ENCODE measurements at regions not wholly inside any gene's neighbourhood (a gene's known extent, or its start where the extent isn't known, plus 50 kb on each side); places are given as distances from the start of the nearest gene placed in this dataset.
"Not testable (repeated sequence)": the region's sequence is repeated elsewhere in the genome, so short reads cannot be mapped to it uniquely, and the experiment has no call there.

DNA sequence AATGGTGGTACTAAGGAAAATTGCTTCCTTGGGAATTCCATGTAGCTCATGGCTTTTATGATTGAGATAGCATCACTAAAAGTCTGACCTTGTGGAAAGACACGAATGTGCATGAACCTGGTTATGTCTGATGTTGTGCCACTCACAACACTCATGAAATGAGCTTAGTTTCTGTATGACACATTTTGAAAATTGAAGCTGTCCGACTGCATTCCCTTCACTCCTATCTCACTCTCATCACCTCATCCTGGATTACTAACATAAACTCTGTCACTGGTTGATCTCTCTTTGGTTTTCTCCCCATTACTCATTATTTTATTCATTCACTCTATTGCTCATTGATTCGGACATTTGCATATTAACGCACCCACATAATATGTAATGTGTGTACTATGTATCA lies 190.0 kb upstream of the VWC2 start:
- Histone ChIP-seq H3K9ac (ENCODE audit: insufficient read length) (no peak overlapping the region), H3K27ac (no peak overlapping the region), H3K9me3 (ENCODE audit: low read depth, low read length) (no peaks in the 10 kb centered on the region), H3K36me3 (ENCODE audit: insufficient read depth, low read length) (no peaks in the 10 kb centered on the region), H3K4me3 (no peak overlapping the region)
- no peak for TF ChIP-seq EZH2 (IDR thresholded peaks at IDR 0.05)
- TF ChIP-seq FOXP2 (optimal IDR thresholded peaks at IDR 0.05; ENCODE audit: control extremely low read depth, extremely low read length, insufficient read depth), result no peak
- no peak for TF ChIP-seq POLR2AphosphoS5 (IDR thresholded peaks at IDR 0.05; ENCODE audit: borderline replicate concordance, low read depth, low read length)
- DNase-seq (ENCODE audit: low read depth, low spot score), result no peak

DNA sequence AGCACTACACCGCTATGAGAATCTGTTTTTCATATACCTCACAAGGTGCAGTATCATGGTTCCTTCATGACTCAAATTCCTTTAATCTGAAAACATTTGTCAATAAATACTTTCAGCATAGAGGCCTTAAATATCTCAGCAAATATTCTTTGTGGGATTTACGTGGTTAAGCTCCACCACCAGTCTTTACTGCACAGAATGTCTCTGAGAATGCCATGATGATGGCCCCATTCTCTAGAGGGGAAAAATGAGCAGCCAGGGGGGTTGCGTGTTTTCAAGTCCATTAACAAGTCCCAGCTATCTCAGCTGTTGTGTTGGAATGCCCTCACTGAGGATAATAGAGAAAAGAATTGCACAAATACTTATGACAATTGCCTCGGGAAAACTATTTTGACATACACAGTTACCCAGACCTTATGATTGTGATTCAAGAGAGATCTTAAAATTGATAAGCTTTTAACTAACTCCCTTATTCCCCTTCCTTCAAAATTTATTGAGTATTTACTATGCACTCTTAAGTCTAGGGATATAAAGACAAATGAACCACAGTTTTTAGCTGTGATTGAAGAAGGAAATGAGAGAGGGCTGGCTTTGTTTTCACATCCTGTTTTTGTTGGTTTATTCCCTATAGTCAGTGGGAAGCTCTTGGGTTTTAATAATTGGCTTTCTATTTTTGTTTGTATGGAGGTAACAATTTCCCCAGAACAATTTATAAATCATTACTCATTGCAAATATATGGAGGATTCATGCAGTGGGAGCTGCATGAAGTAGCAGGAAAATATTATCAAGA lies 176.5 kb upstream of the VWC2 start:
- H3K36me3 ChIP-seq (ENCODE audit: insufficient read depth, low read length), result no peaks in the 10 kb centered on the region
- DNase-seq (ENCODE audit: low read depth, low spot score), result no peak
- H3K9ac ChIP-seq (ENCODE audit: insufficient read length), result no peak overlapping the region
- no peak for TF ChIP-seq POLR2AphosphoS5 (IDR thresholded peaks at IDR 0.05; ENCODE audit: borderline replicate concordance, low read depth, low read length)
- no peak for TF ChIP-seq EZH2 (IDR thresholded peaks at IDR 0.05)
- TF ChIP-seq FOXP2 (optimal IDR thresholded peaks at IDR 0.05; ENCODE audit: control extremely low read depth, extremely low read length, insufficient read depth), result no peak
- H3K27ac ChIP-seq, result no peak overlapping the region
- H3K4me3 ChIP-seq, result no peak overlapping the region
- H3K9me3 ChIP-seq (ENCODE audit: low read depth, low read length), result no peaks in the 10 kb centered on the region

DNA sequence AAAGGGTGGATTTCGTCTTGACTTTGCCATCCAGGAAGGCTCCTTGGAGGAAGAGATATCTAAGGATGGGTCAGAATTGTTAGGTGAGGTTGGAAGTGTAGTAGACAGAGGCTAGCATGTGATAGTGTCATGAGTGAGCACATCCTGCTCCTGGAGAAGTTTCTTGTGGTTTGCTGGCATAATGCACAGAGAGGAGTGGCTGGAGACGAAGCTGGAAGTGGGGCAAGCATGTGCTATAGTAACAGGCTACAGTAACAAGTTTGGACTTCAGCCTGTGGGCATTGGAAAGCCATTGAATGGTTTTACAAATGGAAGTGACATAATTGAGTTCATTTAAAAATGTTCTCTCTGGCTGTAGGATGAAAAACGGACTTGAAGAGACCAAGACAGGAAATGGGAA lies 175.6 kb upstream of the VWC2 start:
- TF ChIP-seq FOXP2 (optimal IDR thresholded peaks at IDR 0.05; ENCODE audit: control extremely low read depth, extremely low read length, insufficient read depth) (no peak), POLR2AphosphoS5 (IDR thresholded peaks at IDR 0.05; ENCODE audit: borderline replicate concordance, low read depth, low read length) (no peak)
- Histone ChIP-seq H3K9me3 (ENCODE audit: low read depth, low read length) (no peaks in the 10 kb centered on the region), H3K36me3 (ENCODE audit: insufficient read depth, low read length) (no peaks in the 10 kb centered on the region), H3K4me3 (no peak overlapping the region), H3K27ac (no peak overlapping the region), H3K9ac (ENCODE audit: insufficient read length) (no peak overlapping the region)
- DNase-seq (ENCODE audit: low read depth, low spot score), result no peak

DNA sequence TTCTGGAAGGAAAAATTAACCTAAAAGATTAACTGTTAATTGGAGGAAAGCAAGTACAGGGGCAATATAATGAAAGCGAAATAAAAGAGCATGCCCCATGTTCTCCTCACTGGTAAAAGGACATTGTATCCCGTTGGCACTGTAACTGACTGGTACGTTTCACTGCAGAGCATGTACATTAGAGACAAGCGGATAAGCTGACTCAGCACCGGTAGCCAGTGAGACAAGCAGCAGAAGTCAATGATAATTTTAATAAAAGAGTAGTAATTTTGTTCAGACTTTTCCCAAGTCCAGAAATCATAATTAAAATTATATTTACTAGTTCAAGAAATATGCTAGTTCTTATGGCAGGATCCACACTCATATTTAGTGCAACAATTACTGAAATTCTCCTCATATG lies 161.5 kb upstream of the VWC2 start:
- H3K36me3 ChIP-seq (ENCODE audit: insufficient read depth, low read length), result no peaks in the 10 kb centered on the region
- no peaks in the 10 kb centered on the region for H3K9me3 ChIP-seq (ENCODE audit: low read depth, low read length)
- TF ChIP-seq POLR2AphosphoS5 (IDR thresholded peaks at IDR 0.05; ENCODE audit: borderline replicate concordance, low read depth, low read length) (no peak), FOXP2 (optimal IDR thresholded peaks at IDR 0.05; ENCODE audit: control extremely low read depth, extremely low read length, insufficient read depth) (no peak), EZH2 (IDR thresholded peaks at IDR 0.05) (no peak)
- no peak overlapping the region for H3K4me3 ChIP-seq
- no peak overlapping the region for H3K27ac ChIP-seq
- no peak overlapping the region for H3K9ac ChIP-seq (ENCODE audit: insufficient read length)
- no peak for DNase-seq (ENCODE audit: low read depth, low spot score)

DNA sequence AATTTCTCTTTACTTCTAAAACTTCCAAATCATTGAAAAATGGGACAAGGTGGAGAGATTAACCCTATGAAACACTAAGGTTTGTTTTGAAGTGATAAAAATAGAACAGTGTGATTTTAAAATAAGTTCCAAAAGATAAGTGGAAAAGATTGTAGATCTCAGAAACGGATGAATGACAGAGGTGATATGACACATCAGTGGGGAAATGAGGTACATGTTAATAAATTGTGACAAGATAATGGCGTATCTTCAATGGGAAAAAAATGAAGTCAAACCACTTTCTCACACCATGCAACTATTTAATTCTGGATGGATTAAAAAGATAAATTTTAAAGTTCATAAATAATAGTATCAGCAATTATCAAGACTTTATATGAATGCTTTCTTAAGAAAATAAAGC lies 159.7 kb upstream of the VWC2 start:
- no peak for DNase-seq (ENCODE audit: low read depth, low spot score)
- no peak for TF ChIP-seq EZH2 (IDR thresholded peaks at IDR 0.05)
- no peak for TF ChIP-seq POLR2AphosphoS5 (IDR thresholded peaks at IDR 0.05; ENCODE audit: borderline replicate concordance, low read depth, low read length)
- no peak for TF ChIP-seq FOXP2 (optimal IDR thresholded peaks at IDR 0.05; ENCODE audit: control extremely low read depth, extremely low read length, insufficient read depth)
- H3K36me3 ChIP-seq (ENCODE audit: insufficient read depth, low read length), result no peaks in the 10 kb centered on the region
- no peaks in the 10 kb centered on the region for H3K9me3 ChIP-seq (ENCODE audit: low read depth, low read length)
- no peak overlapping the region for H3K27ac ChIP-seq
- H3K4me3 ChIP-seq, result no peak overlapping the region
- no peak overlapping the region for H3K9ac ChIP-seq (ENCODE audit: insufficient read length)

DNA sequence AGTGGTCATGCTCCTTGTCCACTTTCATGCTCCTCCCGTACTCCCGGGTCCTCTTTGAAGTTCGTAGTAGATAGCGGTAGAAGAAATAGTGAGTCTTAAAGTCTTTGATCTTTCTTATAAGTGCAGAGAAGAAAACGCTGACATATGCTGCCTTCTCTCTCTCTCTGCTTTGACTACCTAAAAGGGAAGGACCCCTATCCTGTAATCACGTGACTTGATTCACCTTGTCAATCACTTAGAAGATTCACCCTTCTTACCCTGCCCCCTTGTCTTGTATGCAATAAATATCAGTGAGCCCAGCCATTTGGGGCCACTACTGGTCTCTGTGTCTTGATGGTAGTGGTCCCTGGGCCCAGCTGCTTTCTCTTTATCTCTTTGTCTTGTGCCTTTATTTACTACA lies 158.5 kb upstream of the VWC2 start:
- not testable (repeated sequence) for H3K4me3 ChIP-seq; DNase-seq (ENCODE audit: low read depth, low spot score)

DNA sequence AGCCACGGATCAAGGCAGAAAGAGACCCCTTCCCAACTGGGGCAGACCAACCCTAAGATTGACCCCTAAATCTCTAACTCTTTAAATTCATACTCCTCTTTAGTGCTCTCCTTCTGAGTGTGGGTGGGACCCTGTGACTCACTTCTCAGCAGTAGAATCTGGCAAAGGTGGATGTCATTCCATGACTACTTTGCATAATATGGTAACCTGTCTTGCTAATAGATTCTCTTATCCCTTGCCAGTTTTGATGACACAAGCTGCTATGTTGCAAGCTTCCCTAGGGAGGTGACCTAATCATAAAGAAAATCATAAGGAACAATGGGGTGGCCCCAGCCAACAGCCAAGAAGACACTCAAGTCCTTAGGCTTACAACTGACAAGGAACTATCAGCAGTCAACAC lies 155.4 kb upstream of the VWC2 start:
- DNase-seq (ENCODE audit: low read depth, low spot score), result no peak
- no peaks in the 10 kb centered on the region for H3K36me3 ChIP-seq (ENCODE audit: insufficient read depth, low read length)
- H3K4me3 ChIP-seq, result no peak overlapping the region
- H3K9me3 ChIP-seq (ENCODE audit: low read depth, low read length), result no peaks in the 10 kb centered on the region
- TF ChIP-seq POLR2AphosphoS5 (IDR thresholded peaks at IDR 0.05; ENCODE audit: borderline replicate concordance, low read depth, low read length) (no peak), FOXP2 (optimal IDR thresholded peaks at IDR 0.05; ENCODE audit: control extremely low read depth, extremely low read length, insufficient read depth) (no peak), EZH2 (IDR thresholded peaks at IDR 0.05) (no peak)
- no peak overlapping the region for H3K27ac ChIP-seq
- no peak overlapping the region for H3K9ac ChIP-seq (ENCODE audit: insufficient read length)

More for the DNA sequence above, 158.5 kb upstream of the VWC2 start:
- H3K27ac ChIP-seq; H3K36me3 ChIP-seq (ENCODE audit: insufficient read depth, low read length); H3K9ac ChIP-seq (ENCODE audit: insufficient read length); H3K9me3 ChIP-seq (ENCODE audit: low read depth, low read length): not testable (repeated sequence)

DNA sequence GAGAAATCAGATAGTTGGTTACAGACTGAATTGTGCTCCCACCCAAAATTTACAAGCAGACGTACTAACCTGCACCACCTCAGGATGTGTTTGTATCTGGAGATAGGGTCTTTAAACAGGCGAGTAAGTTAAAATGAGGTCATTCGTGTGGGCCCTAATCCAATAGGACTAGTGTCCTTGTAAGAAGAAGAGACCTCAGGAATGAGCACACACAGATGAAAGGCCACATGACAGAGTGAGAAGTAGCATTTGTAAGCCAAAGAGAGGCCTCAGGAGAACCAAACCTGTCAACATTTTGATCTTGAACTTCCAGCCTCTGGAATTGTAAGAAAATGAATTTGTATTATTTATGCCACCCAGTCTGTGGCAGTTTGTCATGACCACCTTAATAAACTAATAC lies 149.5 kb upstream of the VWC2 start:
- H3K36me3 ChIP-seq (ENCODE audit: insufficient read depth, low read length), result no peaks in the 10 kb centered on the region
- H3K27ac ChIP-seq, result no peak overlapping the region
- TF ChIP-seq FOXP2 (optimal IDR thresholded peaks at IDR 0.05; ENCODE audit: control extremely low read depth, extremely low read length, insufficient read depth) (no peak), EZH2 (IDR thresholded peaks at IDR 0.05) (no peak), POLR2AphosphoS5 (IDR thresholded peaks at IDR 0.05; ENCODE audit: borderline replicate concordance, low read depth, low read length) (no peak)
- no peak overlapping the region for H3K4me3 ChIP-seq
- H3K9me3 ChIP-seq (ENCODE audit: low read depth, low read length), result no peaks in the 10 kb centered on the region
- no peak for DNase-seq (ENCODE audit: low read depth, low spot score)
- no peak overlapping the region for H3K9ac ChIP-seq (ENCODE audit: insufficient read length)

DNA sequence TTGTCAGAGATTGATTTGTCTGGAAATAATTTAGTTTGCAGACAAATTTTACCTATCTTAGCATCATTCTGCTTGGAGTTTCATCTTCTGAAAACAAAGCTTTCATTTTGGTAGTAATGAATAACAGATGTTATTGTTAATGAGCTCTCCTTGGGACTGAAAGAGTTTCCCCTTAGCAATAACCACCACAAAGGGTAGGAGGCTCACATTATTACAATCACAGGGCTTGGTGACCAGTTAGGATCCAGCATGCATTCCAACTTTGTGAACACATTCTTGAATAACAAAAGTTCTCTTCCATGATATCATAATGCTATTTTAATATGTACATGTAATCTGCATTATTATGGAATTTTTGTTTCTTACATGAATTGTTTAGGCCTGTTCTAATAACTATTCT lies 148.8 kb upstream of the VWC2 start:
- Histone ChIP-seq H3K9me3 (ENCODE audit: low read depth, low read length) (no peaks in the 10 kb centered on the region), H3K4me3 (no peak overlapping the region), H3K36me3 (ENCODE audit: insufficient read depth, low read length) (no peaks in the 10 kb centered on the region), H3K9ac (ENCODE audit: insufficient read length) (no peak overlapping the region), H3K27ac (no peak overlapping the region)
- TF ChIP-seq FOXP2 (optimal IDR thresholded peaks at IDR 0.05; ENCODE audit: control extremely low read depth, extremely low read length, insufficient read depth) (no peak), POLR2AphosphoS5 (IDR thresholded peaks at IDR 0.05; ENCODE audit: borderline replicate concordance, low read depth, low read length) (no peak), EZH2 (IDR thresholded peaks at IDR 0.05) (no peak)
- no peak for DNase-seq (ENCODE audit: low read depth, low spot score)
